Fibroblast of pulmonary artery (primary cell): ENCODE measurements at regions not wholly inside any gene's neighbourhood (a gene's known extent, or its start where the extent isn't known, plus 50 kb on each side); places are given as distances from the start of the nearest gene placed in this dataset.

ENCODE experiments used
- DNase-seq: peaks from one replicate; pipeline ENCODE4 v3.0.0-alpha.2; 2010; ENCODE audit warnings: low read depth
- H3K4me3 ChIP-seq: replicated peaks from 2 replicates; pipeline ENCODE4 v1.5.1; 2011; ENCODE audit warnings: low read depth, mild to moderate bottlenecking, control low read depth, low read length, moderate library complexity
- TF ChIP-seq, protein P1 (sequence below): IDR thresholded peaks from 2 replicates; pipeline ENCODE4 v1.5.1; 2011; ENCODE audit warnings: mild to moderate bottlenecking, control low read depth, low read length, inconsistent platforms; ENCODE audit errors: missing control alignments

DNA sequence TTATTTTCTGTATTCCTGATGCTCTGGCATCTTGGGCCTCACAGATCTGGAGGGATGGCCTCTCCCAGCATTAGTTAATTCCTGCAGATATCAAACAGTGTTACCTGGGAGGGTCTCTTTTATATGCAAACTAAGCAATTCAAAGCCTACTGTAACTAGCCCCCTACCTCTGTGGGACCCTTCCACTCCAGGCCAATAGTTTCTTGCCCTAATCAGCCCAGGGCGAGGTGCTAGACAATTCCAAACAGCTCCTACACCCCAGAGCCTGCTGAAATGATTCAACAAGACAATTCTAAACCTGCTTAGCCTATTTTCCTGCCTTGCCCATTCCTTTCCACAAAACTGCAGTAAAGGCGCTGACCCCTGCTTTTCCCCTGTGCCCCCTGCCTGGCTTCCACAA is 106.6 kb upstream of the IGSF10 start:
- DNase-seq: no peak
- H3K4me3 ChIP-seq: no peak overlapping the region
- TF ChIP-seq, protein P1, sequence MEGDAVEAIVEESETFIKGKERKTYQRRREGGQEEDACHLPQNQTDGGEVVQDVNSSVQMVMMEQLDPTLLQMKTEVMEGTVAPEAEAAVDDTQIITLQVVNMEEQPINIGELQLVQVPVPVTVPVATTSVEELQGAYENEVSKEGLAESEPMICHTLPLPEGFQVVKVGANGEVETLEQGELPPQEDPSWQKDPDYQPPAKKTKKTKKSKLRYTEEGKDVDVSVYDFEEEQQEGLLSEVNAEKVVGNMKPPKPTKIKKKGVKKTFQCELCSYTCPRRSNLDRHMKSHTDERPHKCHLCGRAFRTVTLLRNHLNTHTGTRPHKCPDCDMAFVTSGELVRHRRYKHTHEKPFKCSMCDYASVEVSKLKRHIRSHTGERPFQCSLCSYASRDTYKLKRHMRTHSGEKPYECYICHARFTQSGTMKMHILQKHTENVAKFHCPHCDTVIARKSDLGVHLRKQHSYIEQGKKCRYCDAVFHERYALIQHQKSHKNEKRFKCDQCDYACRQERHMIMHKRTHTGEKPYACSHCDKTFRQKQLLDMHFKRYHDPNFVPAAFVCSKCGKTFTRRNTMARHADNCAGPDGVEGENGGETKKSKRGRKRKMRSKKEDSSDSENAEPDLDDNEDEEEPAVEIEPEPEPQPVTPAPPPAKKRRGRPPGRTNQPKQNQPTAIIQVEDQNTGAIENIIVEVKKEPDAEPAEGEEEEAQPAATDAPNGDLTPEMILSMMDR: no peak

DNA sequence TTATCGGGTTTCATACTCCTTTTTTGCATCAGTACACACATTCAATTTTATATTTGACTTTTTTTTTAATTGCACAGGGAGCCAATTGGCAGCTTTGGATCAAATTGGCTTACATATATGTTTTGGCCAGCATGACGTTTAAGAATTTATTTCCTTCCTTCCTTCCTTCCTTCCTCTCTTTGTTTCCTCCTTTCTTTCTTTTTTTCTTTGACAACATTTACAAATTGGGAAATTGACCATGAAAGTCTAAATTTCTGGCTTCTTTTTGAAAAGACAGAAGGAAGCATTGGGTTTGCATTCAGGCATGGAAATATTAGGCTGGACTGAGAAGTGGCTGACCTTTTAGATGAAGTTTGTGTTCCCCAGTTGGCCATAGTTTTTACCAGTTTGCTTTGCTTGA is 103.4 kb upstream of the IGSF10 start:
- no peak overlapping the region for H3K4me3 ChIP-seq
- TF ChIP-seq, protein P1: no peak
- DNase-seq: no peak

DNA sequence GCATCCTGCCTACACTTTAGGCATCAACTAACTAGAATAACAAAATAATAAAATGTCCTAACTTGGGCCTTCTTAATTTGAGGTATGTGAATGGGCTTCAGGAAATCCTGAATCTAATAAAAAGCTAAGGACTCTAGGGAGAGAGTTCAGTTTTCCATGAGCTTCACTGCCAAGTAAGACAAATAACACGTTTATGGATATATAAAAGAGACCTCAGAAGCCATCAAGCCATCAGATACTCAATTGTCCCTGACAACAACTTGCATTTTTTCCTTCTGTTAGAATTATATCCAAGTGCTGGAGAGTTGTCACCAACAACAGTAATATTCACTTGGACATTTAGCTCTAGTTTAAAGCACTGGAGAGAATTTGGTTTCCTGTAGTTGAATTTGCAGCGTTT is 102.4 kb upstream of the IGSF10 start:
- H3K4me3 ChIP-seq: no peak overlapping the region
- TF ChIP-seq, protein P1: no peak
- no peak for DNase-seq

DNA sequence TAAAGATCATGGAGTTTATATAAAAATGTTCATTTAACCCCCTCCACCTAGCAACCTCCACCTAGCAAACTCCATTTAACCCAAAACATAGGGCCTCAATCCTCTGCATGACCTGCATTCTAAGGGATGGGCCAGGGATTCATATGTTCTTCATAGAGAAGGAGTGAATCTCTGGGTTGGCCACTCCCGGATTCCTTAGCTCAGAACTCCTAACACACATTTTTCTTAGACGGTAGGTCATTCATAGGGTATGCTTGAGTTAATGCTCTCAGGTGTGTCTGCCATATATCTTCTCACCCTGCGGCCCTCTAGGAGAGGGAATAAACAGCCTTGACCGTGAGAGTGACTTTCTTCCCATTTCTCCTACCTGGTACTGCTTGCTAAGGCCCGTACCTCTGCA is 102.0 kb upstream of the IGSF10 start:
- TF ChIP-seq, protein P1: no peak
- H3K4me3 ChIP-seq: no peak overlapping the region
- no peak for DNase-seq

DNA sequence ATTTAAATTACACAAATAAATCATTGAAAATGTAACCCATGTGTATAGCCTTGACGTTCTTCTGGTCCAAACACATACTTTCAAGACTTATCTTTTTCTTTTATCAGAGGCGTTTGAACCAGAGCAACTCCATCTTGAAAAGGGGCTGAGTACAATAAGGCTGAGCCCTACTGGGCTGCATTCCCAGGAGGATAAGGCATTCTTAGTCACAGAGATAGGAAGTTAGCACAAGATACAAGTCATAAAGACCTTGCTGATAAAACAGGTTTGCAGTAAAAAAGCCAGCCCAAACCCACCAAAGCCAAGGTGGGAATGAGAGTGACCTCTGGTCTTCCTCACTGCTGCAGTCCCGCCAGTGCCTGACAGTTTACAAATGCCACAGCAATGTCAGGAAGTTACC is 101.0 kb upstream of the IGSF10 start:
- H3K4me3 ChIP-seq: no peak overlapping the region
- no peak for DNase-seq
- TF ChIP-seq, protein P1: no peak

DNA sequence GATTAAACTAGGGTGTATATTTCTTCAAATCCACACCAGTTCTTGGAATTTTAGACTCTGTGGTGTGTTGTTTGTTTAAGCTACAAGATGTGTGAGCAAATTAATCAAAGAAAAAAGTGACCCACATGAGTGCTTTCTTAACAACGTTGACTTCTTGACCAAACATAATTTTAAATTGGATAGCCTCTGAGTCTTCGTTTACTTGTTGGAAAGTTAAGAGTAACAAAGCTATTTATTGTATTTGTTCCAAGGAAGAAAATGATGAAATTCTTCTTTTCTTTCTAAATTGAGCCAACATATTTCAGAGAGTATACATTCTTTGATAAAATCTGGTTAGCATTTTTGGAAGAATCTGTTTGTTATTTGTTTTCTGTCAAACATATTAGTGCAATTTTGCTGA is 99.9 kb upstream of the IGSF10 start:
- TF ChIP-seq, protein P1: no peak
- no peak for DNase-seq
- H3K4me3 ChIP-seq: no peak overlapping the region

DNA sequence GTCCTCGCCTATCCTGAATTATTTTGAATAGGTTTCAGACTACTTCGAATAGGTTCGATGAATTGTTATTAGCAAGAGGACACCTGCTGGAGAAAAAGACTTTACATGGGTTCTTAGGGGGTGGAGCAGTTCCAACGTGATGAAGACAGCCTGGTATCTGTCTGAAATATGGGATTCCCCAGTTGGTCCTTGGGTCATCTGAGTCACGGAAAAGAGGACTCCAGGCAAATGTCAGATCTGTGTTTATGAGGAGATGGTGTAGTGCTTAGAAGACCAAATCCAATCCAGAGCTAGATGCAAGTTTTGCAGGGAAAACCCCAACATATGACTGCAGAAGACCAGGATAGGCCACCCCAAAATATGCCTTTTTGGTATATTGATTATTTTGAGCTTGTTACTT is 98.9 kb upstream of the IGSF10 start:
- no peak for DNase-seq
- TF ChIP-seq, protein P1: no peak

More for the DNA sequence above, 98.9 kb upstream of the IGSF10 start:
- no peak overlapping the region for H3K4me3 ChIP-seq
